ENCODE measurements at regions not wholly inside any gene's neighbourhood (a gene's known extent, or its start where the extent isn't known, plus 50 kb on each side); places are given as distances from the start of the nearest gene placed in this dataset.

- TF ChIP-seq POU6F1 (CRISPR knock-in tag; IDR thresholded peaks at IDR 0.05; ENCODE audit: borderline replicate concordance, low read depth) (no peak), ZNF565 (CRISPR knock-in tag; conservative IDR thresholded peaks at IDR 0.05; ENCODE audit: low read depth) (no peak), GLIS3 (CRISPR knock-in tag; IDR thresholded peaks at IDR 0.05) (no peak), TCF4 (CRISPR knock-in tag; IDR thresholded peaks at IDR 0.05; ENCODE audit: borderline replicate concordance) (no peak), TOX (CRISPR knock-in tag; IDR thresholded peaks at IDR 0.05; ENCODE audit: borderline replicate concordance) (no peak), OSR1 (CRISPR knock-in tag; IDR thresholded peaks at IDR 0.05) (no peak)
Measured at GRCh38 chr4:127000846-127001245, 631.9 kb upstream of the INTU start (continued).

GRCh38 chr4:127001933-127002332 lies 630.8 kb upstream of the INTU start:
- TF ChIP-seq ISL1 (CRISPR knock-in tag; IDR thresholded peaks at IDR 0.05) = no peak
- TF ChIP-seq TOX (CRISPR knock-in tag; IDR thresholded peaks at IDR 0.05; ENCODE audit: borderline replicate concordance) = no peak
- ATAC-seq = no peak

GRCh38 chr4:127006446-127006877 lies 626.3 kb upstream of the INTU start:
- ATAC-seq = no peak
- TF ChIP-seq ZC3H10 (CRISPR knock-in tag; IDR thresholded peaks at IDR 0.05) (no peak), PPARA (CRISPR knock-in tag; IDR thresholded peaks at IDR 0.05; ENCODE audit: borderline replicate concordance) (no peak), ZFP30 (CRISPR knock-in tag; IDR thresholded peaks at IDR 0.05) (no peak), PATZ1 (CRISPR knock-in tag; IDR thresholded peaks at IDR 0.05; ENCODE audit: borderline replicate concordance) (no peak), RARB (CRISPR knock-in tag; IDR thresholded peaks at IDR 0.05) (no peak), GLIS3 (CRISPR knock-in tag; IDR thresholded peaks at IDR 0.05) (no peak), ZNF565 (CRISPR knock-in tag; conservative IDR thresholded peaks at IDR 0.05; ENCODE audit: low read depth) (no peak), CSDC2 (CRISPR knock-in tag; IDR thresholded peaks at IDR 0.05) (no peak), POU6F1 (CRISPR knock-in tag; IDR thresholded peaks at IDR 0.05; ENCODE audit: borderline replicate concordance, low read depth) (no peak), CREB5 (CRISPR knock-in tag; IDR thresholded peaks at IDR 0.05; ENCODE audit: low read depth) (no peak)

GRCh38 chr4:127007305-127007704 lies 625.5 kb upstream of the INTU start:
- ATAC-seq = no peak
- TF ChIP-seq SNAI2 (CRISPR knock-in tag; IDR thresholded peaks at IDR 0.05) = no peak
- no peak for TF ChIP-seq CREB5 (CRISPR knock-in tag; IDR thresholded peaks at IDR 0.05; ENCODE audit: low read depth)
- TF ChIP-seq ZNF70 (CRISPR knock-in tag; IDR thresholded peaks at IDR 0.05) = no peak
- TF ChIP-seq PATZ1 (CRISPR knock-in tag; IDR thresholded peaks at IDR 0.05; ENCODE audit: borderline replicate concordance) = no peak
- TF ChIP-seq GLIS3 (CRISPR knock-in tag; IDR thresholded peaks at IDR 0.05) = no peak
- TF ChIP-seq ZFP30 (CRISPR knock-in tag; IDR thresholded peaks at IDR 0.05) = no peak
- TF ChIP-seq ISL1 (CRISPR knock-in tag; IDR thresholded peaks at IDR 0.05) = no peak
- no peak for TF ChIP-seq TCF4 (CRISPR knock-in tag; IDR thresholded peaks at IDR 0.05; ENCODE audit: borderline replicate concordance)
- no peak for TF ChIP-seq POU6F1 (CRISPR knock-in tag; IDR thresholded peaks at IDR 0.05; ENCODE audit: borderline replicate concordance, low read depth)
- no peak for TF ChIP-seq CSDC2 (CRISPR knock-in tag; IDR thresholded peaks at IDR 0.05)
- TF ChIP-seq BACH2 (CRISPR knock-in tag; IDR thresholded peaks at IDR 0.05; ENCODE audit: borderline replicate concordance) = no peak
- TF ChIP-seq OSR1 (CRISPR knock-in tag; IDR thresholded peaks at IDR 0.05) = no peak
- no peak for TF ChIP-seq TSHZ2 (CRISPR knock-in tag; IDR thresholded peaks at IDR 0.05)
- TF ChIP-seq ARNTL (CRISPR knock-in tag; IDR thresholded peaks at IDR 0.05; ENCODE audit: borderline replicate concordance, low read depth) = no peak
- no peak for TF ChIP-seq ZNF565 (CRISPR knock-in tag; conservative IDR thresholded peaks at IDR 0.05; ENCODE audit: low read depth)
- TF ChIP-seq ESRRG (CRISPR knock-in tag; IDR thresholded peaks at IDR 0.05) = no peak
